ENCODE measurements at regions not wholly inside any gene's neighbourhood (a gene's known extent, or its start where the extent isn't known, plus 50 kb on each side); places are given as distances from the start of the nearest gene placed in this dataset.

DNA sequence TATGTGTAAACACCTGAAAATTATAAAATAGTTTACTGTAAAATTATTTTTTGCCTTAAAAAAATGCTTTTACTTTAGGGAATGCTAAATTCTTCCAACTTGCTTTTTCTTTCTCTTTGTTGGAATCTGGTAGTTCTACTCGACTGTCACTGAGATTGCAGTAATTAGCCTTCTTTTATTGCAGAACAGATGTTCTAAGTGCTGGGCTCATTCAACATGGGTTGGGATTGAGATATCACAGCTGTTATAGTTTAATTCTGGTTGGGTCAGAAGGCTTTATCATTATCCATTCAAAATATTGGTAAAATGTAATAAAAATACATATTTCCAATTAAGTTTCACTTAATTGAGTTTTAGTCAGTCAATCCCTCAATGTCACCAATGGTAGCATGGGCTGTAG, 686.7 kb downstream of the CDH18 start:
- TF ChIP-seq CTCF (IDR thresholded peaks at IDR 0.05; ENCODE audit: low read depth, low read length) = no peak
- H3K4me1 ChIP-seq (ENCODE audit: low read depth) = no peaks in the 10 kb centered on the region
- H3K27me3 ChIP-seq = no peaks in the 10 kb centered on the region
- H3K27ac ChIP-seq = no peak overlapping the region
- H3K36me3 ChIP-seq = no peaks in the 10 kb centered on the region
- no peak for DNase-seq (ENCODE audit: low read depth in 1 of 2, low spot score in 1 of 2)
- H3K4me3 ChIP-seq = no peak overlapping the region
- H3K9me3 ChIP-seq (ENCODE audit: low read depth) = no peaks in the 10 kb centered on the region

DNA sequence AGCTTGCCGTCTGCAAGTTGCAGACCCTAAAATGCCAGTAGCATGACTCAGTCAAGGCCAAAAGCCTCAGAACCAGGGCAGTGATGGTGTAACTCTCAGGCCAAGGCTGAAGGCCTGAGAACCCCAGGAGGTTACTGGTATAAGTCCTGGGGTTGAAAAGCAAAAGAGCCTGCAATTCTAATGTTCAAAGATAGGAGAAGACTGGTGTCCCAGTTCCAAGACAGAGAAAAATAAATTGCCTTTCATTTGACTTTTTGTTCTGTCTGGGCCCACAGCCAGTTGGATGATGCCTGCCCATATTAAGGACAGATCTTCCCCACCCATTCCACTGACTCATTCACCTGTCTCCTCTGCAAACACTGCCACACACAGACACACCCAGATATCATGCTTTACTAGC, 673.2 kb downstream of the CDH18 start:
- H3K9me3 ChIP-seq (ENCODE audit: low read depth) = no peaks in the 10 kb centered on the region
- H3K27ac ChIP-seq = no peak overlapping the region
- H3K27me3 ChIP-seq = no peaks in the 10 kb centered on the region
- no peak for TF ChIP-seq CTCF (IDR thresholded peaks at IDR 0.05; ENCODE audit: low read depth, low read length)
- no peak for DNase-seq (ENCODE audit: low read depth in 1 of 2, low spot score in 1 of 2)
- no peak overlapping the region for H3K4me3 ChIP-seq
- H3K4me1 ChIP-seq (ENCODE audit: low read depth) = no peaks in the 10 kb centered on the region
- no peaks in the 10 kb centered on the region for H3K36me3 ChIP-seq

DNA sequence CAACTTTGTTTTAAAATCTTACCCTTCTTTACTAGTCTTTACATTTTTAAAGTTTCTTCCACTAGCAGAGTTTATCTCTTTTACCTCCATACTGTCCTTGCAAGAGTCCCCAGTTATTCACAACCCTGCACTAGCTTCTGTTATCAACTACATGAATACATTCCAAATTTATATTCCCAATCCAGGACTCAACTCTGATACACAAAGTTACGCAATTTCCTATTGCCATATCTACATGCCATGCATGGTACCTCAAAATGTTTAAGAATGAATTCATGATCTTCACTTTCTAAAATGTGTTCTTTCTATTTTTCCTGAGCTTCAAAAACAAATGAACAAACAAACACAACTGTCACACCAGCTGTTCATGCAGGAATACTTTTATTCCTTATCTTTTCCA, 668.7 kb downstream of the CDH18 start:
- no peak overlapping the region for H3K4me3 ChIP-seq
- no peaks in the 10 kb centered on the region for H3K4me1 ChIP-seq (ENCODE audit: low read depth)
- H3K27ac ChIP-seq = no peak overlapping the region
- no peak for TF ChIP-seq CTCF (IDR thresholded peaks at IDR 0.05; ENCODE audit: low read depth, low read length)
- no peak for DNase-seq (ENCODE audit: low read depth in 1 of 2, low spot score in 1 of 2)
- no peaks in the 10 kb centered on the region for H3K27me3 ChIP-seq
- H3K9me3 ChIP-seq (ENCODE audit: low read depth) = no peaks in the 10 kb centered on the region
- H3K36me3 ChIP-seq = no peaks in the 10 kb centered on the region

GRCh38 chr5:19322716-19323485, 665.1 kb downstream of the CDH18 start:
- Histone ChIP-seq H3K27ac (no peak overlapping the region), H3K9me3 (ENCODE audit: low read depth) (no peaks in the 10 kb centered on the region), H3K36me3 (no peaks in the 10 kb centered on the region), H3K4me1 (ENCODE audit: low read depth) (no peaks in the 10 kb centered on the region), H3K4me3 (no peak overlapping the region), H3K27me3 (no peaks in the 10 kb centered on the region)
- no peak for DNase-seq (ENCODE audit: low read depth in 1 of 2, low spot score in 1 of 2)
- TF ChIP-seq CTCF (IDR thresholded peaks at IDR 0.05; ENCODE audit: low read depth, low read length) = no peak

GRCh38 chr5:19334278-19334677, 653.7 kb downstream of the CDH18 start:
- no peak overlapping the region for H3K4me3 ChIP-seq
- H3K27me3 ChIP-seq = no peaks in the 10 kb centered on the region
- DNase-seq (ENCODE audit: low read depth in 1 of 2, low spot score in 1 of 2) = no peak
- no peaks in the 10 kb centered on the region for H3K9me3 ChIP-seq (ENCODE audit: low read depth)
- TF ChIP-seq CTCF (IDR thresholded peaks at IDR 0.05; ENCODE audit: low read depth, low read length) = no peak
- H3K27ac ChIP-seq = no peak overlapping the region
- H3K4me1 ChIP-seq (ENCODE audit: low read depth) = no peaks in the 10 kb centered on the region
- no peaks in the 10 kb centered on the region for H3K36me3 ChIP-seq

Data from cardiac muscle cell (in vitro differentiated cells and primary cell).